ENCODE measurements at regions not wholly inside any gene's neighbourhood (a gene's known extent, or its start where the extent isn't known, plus 50 kb on each side); places are given as distances from the start of the nearest gene placed in this dataset.

DNA sequence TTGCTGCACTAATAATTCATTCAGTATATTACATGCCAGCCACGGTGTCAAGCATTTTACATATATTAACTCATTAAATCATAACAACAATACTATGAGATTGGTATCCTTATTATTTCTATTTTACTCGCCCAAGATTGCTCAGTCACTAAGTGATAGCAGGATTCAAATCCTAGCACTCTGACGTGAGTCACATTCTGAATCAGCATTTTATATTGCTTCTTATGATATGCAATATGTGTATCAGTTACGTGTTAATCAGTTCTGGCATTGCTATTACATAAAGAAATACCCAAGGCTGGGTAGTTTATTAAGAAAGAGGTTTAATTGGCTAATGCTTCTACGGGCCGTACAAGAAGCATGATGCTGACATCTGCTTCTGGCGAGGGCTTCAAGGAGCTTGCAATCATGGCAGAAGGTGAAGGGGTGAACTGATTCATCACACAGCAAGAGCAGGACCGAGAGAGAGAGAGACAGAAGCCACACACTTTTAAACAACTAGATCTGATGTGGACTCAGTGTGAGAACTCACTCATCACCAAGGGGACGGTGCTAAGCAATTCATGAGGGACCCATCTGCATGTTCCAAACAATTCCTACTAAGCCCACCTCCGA lies 166.5 kb upstream of the TMCO5A start:
- 80 to 84% (median 80%) methylated on average over 10 of the region's 10 CpGs for WGBS, 4 donors
- Histone ChIP-seq H3K27me3 (no peaks in the 10 kb centered on the region), H3K27ac (no peak overlapping the region), H3K4me3 (no peak overlapping the region), H3K4me1 (replicated peaks in 1 of 2) (peaks cover 0 to 8% of the 10 kb centered on the region in 2 donors), H3K36me3 (replicated peaks in 1 of 2) (no peaks in the 10 kb centered on the region), H3K9me3 (replicated peaks in 1 of 3) (no peaks in the 10 kb centered on the region)
- TF ChIP-seq, protein P1, sequence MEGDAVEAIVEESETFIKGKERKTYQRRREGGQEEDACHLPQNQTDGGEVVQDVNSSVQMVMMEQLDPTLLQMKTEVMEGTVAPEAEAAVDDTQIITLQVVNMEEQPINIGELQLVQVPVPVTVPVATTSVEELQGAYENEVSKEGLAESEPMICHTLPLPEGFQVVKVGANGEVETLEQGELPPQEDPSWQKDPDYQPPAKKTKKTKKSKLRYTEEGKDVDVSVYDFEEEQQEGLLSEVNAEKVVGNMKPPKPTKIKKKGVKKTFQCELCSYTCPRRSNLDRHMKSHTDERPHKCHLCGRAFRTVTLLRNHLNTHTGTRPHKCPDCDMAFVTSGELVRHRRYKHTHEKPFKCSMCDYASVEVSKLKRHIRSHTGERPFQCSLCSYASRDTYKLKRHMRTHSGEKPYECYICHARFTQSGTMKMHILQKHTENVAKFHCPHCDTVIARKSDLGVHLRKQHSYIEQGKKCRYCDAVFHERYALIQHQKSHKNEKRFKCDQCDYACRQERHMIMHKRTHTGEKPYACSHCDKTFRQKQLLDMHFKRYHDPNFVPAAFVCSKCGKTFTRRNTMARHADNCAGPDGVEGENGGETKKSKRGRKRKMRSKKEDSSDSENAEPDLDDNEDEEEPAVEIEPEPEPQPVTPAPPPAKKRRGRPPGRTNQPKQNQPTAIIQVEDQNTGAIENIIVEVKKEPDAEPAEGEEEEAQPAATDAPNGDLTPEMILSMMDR (IDR thresholded peaks at IDR 0.05): no peak
- no peak for TF ChIP-seq POLR2A (IDR thresholded peaks at IDR 0.05)
- intact Hi-C loops (cut with DNase I): no loop called here
- DNase-seq: no peak

DNA sequence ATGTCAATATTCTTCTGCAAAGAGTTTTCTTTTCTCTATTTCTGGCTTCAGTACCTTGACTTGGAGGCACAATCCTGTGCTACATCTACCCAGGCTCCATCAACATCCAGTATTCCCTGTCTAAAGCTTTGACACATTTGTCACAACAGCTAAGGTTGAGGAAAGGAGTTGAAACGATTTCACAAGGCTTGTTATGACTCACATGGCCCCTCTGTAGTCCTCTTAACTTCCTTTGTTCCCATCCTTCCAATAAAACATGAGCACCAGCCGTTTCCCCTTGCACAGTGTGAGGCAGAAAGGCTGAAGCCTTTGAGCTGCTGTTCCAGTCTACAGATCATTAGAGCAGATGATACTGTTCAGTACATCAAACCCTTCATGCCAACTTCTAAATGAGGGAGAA lies 163.0 kb upstream of the TMCO5A start:
- H3K36me3 ChIP-seq (replicated peaks in 1 of 2): no peaks in the 10 kb centered on the region
- WGBS, 4 donors: 27 to 57% (median 38%) methylated on average over 2 of the region's 2 CpGs
- TF ChIP-seq, protein P1 (IDR thresholded peaks at IDR 0.05): no peak
- no peak for TF ChIP-seq POLR2A (IDR thresholded peaks at IDR 0.05)
- no peak overlapping the region for H3K27ac ChIP-seq
- no peaks in the 10 kb centered on the region for H3K27me3 ChIP-seq
- intact Hi-C loops (cut with DNase I): no loop called here
- H3K4me1 ChIP-seq (replicated peaks in 1 of 2): no peaks in the 10 kb centered on the region
- no peak overlapping the region for H3K4me3 ChIP-seq
- H3K9me3 ChIP-seq (replicated peaks in 1 of 3): no peaks in the 10 kb centered on the region
- DNase-seq: no peak

DNA sequence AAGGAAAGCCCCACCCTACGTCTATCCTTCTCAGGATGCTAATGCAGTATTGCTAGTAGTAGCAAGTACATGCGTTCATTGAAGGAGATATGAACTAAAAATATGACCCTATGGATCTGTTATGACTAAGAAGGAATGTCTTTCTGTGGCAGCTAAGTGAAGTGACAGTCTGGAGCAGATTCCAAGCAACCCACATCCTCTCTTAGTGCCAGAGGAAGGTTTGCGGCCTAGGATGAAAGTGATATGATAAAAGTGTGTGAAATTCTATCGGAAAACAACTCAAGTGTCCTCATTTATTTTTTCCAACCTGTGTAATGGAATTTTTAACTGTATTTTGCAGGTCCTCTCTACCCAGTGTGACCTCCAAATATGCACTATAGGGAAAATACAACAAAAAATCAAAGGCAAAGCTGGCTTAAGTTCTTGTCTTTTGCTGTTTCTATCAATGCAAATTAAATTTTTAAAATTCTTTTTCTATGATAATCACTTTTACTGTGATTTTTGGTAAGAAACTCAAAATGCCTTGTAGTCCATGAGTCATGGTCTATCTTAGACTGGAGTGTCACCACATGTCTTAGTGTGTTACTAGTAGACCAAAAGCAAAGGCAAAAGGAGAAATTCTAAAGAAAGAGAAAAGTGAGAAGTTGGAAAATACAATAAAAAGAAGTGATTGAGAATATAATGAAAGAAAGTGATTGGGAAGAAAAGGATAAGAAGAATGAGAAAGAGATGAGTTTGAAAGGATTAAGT lies 161.2 kb upstream of the TMCO5A start:
- no peaks in the 10 kb centered on the region for H3K4me1 ChIP-seq (replicated peaks in 1 of 2)
- intact Hi-C loops (cut with DNase I): no loop called here
- TF ChIP-seq POLR2A (IDR thresholded peaks at IDR 0.05): no peak
- TF ChIP-seq, protein P1 (IDR thresholded peaks at IDR 0.05): no peak
- H3K9me3 ChIP-seq (replicated peaks in 1 of 3): no peaks in the 10 kb centered on the region
- H3K27ac ChIP-seq: no peak overlapping the region
- H3K36me3 ChIP-seq (replicated peaks in 1 of 2): no peaks in the 10 kb centered on the region
- H3K4me3 ChIP-seq: no peak overlapping the region
- no peaks in the 10 kb centered on the region for H3K27me3 ChIP-seq
- no peak for DNase-seq
- 81 to 88% (median 84%) methylated on average over 4 of the region's 4 CpGs for WGBS, 4 donors

DNA sequence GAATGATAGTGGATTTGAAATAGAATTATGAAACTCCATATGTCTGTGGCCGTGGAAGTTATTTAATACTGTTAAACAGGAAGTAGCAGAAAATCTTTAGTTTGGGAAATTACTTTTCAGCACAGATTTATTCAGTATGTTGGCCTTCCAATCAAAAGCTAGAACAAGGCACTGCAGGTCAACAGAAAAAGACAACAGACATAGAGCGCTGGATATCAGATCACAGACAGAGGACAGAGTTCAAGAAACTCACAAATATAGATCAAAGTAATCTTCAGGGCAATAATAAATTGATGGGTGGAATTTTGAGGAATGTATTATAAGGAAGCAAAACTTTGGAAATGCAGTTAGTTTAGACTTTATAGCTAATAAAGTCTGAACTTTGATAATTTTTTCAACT lies 159.5 kb upstream of the TMCO5A start:
- intact Hi-C loops (cut with DNase I): no loop called here
- 66 to 76% (median 71%) methylated on average over 2 of the region's 2 CpGs for WGBS, 4 donors
- no peaks in the 10 kb centered on the region for H3K9me3 ChIP-seq (replicated peaks in 1 of 3)
- H3K4me1 ChIP-seq (replicated peaks in 1 of 2): no peaks in the 10 kb centered on the region
- no peak for TF ChIP-seq POLR2A (IDR thresholded peaks at IDR 0.05)
- TF ChIP-seq, protein P1 (IDR thresholded peaks at IDR 0.05): no peak
- no peak for DNase-seq
- no peak overlapping the region for H3K4me3 ChIP-seq
- no peaks in the 10 kb centered on the region for H3K27me3 ChIP-seq
- no peaks in the 10 kb centered on the region for H3K36me3 ChIP-seq (replicated peaks in 1 of 2)
- no peak overlapping the region for H3K27ac ChIP-seq
